HG03097 (cell line): ENCODE measurements at regions not wholly inside any gene's neighbourhood (a gene's known extent, or its start where the extent isn't known, plus 50 kb on each side); places are given as distances from the start of the nearest gene placed in this dataset.

ENCODE experiments used
- ATAC-seq: cut with Tn5 transposase; IDR thresholded peaks from one replicate; pipeline ENCODE4 v1.9.1; 2021; ENCODE audit not compliant: unreplicated experiment, low FRiP score

DNA sequence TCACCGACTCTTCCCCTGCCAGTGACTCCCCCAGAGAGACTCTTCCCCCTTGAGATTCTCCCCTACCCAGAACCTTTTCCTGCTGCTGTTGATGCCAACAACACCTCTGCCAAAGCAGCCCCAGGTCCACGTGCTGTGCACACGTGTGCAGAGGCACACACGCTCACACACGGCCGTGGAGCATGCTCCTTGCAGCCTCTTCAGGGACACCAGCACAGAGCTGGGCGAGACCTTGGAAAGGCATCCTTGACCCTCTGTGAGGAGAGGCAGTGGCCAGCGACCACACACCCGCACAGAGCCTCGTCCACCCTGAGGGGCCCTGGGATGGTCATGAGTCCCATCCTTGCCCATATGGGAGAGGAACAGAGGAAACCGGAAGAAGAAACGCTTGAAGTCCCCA lies 181.9 kb downstream of the RBFOX3 start:
- no peak for ATAC-seq

DNA sequence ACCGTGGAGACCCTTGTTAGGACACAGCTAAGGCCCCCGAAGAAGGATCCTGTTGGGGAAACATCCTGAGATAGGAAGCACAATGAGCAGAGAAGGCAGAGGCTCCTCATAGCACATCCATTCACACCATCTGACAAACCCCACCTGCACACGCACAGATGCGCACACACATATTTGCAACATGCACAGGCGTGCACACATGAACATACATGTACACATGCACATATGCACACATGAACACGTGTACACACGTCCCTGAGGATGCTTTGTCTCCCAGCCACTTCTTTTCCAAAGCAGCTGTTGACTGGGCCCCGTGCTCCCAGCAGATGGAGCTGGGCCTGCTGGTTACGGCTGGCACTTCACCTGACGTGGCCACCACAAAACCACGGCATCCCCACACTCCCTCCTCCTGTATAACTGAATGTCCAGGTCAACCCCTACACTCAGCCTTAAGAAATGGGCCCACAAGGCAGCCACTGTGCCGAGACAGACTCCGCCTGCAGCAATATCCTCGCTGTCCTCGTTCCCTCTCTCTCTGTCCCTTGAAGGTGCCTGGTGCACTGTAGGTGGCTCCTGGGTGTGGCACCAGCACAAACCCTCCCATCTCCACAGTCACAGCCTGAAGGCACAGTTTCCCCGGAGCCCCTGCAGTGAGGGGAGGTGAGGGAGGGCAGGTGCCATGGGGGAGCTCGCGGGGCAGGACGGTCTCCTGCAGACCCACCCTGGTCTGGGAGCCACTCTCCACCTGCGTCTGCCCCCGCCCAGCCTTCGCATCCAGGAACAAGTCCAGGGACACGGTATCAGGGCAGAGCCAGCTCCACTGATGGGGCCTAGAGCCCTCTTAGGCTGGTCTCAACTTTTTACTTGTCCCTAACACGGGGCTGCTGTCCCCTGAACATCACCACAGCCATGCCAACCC lies 183.0 kb downstream of the RBFOX3 start:
- ATAC-seq = no peak

DNA sequence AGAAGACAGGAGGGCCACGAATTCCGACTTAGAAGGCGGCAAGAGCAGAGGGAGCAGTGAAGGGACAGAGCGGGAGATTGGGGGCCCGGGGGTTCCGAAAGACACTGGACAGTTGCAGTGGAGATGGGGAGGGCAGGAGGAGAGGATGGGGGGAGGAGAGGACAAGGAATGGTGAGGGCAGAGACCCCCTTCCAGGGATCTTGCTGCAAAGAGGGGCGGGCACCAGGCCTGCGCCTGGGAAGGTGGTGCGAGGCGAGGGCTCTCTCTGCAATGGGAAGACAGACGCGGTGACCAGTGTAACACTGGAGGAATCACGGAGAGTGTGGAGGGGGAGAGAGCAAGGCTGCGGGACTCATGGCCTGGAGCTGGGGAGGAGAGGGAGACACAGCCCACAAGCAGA lies 185.2 kb downstream of the RBFOX3 start:
- no peak for ATAC-seq

DNA sequence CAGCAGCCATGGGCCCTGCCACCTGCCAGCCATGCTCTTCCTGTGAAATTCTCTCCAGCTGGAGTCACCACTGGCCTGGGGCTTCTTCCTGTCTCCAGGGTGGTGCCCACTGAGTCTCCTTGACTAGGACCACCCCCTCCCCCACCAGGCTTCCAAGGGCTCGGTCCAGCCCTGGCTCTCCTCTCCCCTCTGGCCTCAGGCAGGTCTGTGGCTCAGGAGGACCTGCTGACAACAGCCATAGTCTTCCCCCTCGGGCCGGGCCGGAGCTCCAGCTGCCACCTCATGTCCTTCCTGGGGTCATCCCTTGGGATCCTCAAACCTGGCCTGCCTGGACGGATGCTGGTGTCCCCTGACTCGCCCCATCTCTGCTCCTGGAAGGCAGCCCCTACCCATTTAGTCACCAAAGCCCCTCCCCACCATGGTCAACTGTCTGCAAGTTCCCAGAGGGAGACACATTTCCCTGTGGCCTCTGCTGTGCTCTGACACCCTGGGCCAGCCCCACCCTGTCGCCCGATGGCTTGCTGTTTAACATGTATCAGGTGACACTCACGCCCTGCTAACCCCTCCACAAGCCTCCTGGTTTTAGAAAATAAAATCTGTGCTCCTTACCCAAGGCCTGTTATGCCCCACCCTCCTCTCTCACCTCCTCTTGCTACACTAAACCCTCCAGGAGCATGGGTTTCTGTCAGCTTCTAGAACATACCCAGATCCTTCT lies 186.2 kb downstream of the RBFOX3 start:
- ATAC-seq = no peak

DNA sequence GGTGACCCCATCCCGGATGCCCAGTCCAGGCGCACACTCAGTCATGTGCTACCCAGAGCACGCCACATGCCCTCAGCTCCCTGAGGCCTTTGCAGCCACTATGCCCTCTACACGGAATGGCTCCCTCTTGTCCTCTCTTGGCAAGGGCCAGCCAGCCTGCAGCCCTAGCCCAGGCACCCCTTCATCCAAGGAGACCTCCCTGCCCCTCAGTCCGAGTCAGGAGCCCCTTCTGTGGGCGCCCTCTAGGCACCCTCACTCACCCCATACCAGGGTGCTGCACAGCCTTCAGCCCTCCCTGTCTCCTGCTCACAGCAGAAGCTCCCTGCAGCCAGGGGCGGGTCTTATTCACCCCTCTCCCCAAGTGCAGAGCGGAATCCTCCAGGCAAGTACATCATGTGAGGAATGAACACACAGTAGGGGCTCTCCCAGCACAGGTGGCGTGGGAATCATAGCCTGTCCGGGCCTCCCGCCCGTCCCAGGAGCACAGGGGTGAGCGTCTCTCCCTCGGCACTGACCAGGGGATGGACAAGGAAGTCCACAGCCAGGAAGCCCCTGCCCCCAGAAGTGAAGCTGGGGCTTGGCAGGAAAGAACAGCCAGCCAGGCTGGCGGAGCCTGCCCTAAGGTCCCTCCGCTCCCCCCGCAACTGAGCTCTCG lies 186.9 kb downstream of the RBFOX3 start:
- ATAC-seq = no peak

DNA sequence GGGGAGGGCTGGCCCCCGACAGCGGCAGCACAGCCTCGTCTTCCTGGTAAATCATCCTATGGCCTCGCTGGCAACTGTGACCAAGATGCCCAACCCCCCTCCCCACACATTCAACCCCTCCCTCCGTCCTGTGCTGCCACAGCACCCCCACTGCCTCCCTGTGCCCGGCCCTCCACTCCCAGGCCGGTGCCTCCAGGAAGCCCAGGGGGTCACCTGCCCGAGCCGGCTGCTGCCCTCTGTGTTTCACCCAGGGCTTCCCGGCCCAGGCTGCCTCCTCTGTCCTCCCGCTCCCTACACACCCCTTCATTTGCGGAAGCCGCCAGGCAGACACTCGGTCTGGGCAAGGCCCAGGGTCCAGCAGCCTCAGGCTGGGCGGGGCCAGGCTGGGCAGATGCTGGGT lies 188.6 kb downstream of the RBFOX3 start:
- no peak for ATAC-seq

DNA sequence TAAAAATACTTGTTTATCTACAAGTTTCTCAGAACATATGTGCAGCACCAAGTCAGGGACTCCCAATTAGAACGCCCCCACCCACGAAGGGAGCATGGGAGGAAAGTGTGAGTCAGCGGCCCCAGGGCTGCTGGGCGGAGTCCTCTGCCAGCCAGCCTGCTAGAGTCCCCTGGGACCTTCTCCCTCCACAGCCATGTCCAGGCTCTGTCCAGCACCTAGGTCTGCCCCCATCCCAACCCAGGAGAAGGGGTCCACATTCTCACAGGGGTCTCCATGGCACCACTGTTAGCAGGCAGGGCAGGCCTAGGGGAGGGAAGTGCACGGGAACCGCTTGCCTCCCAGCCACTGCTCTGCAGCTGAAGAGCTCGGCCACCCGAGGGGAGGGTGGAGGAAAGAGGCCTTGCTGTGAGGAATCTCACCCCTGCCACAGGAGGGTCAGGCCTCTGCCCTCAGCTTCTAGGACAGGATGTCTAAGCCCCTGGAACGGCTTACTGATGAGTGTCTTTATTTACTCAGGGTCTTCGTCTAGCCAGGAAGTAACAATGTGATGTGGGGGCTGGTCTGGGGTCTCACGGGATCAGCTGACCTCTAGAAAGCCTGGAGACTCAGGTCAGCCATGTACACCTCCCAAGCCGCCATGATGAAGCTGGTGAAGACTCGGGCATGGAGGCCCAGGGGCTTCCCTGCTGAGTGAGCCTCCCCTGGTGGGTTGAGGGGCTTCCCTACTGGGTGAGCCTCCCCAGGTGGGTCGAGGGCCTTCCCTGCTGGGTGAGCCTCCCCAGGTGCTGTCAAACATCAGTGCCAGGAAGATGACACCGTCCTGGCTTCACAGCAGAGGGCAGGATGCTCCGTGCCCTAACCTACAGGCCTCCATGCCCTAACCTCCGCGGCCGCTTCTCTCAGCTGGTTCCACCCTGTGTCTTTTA lies 190.3 kb downstream of the RBFOX3 start:
- no peak for ATAC-seq

DNA sequence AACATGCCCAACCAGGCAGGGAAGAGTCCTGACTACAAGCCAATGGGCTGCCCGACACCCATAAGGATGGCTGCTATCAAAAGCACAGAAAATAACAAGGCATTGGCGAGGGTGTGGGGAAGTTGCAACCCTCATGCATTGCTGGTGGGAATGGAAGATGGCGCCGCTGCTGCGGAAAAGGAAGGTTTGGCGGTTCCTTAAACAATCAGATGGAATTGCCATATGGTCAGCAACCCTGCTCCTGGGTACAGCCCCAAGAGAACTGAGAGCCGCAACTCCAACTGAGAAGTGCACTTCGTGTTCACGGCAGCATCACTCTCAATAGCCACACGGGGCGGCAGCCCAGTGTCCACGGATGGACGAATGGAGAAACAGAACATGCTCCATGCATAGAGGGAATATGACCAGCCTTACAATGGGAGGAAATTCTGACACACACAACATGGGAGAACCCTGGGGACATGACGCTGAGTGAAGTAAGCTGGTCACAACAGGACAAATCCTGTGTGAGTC lies 193.3 kb downstream of the RBFOX3 start:
- ATAC-seq = no peak

DNA sequence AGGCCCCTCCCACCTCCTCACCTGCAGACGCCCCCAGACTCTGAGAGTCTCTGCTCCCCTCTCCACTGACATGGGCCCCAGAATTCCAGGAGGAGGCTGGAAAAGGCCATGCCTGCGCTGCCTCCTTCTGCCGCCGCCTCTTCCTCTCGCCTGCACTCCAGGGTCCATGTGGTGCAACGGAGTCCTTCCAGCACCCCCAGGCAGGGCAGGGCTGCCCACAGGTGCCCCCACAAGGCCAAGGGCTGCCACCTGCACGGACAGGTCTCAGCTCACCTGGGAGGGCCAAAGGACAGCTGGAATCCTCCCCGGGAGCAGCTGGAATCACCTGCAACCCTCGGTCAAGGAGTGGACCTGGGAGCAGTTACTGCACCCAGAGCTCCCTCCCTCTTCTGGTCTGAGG lies 194.9 kb downstream of the RBFOX3 start:
- no peak for ATAC-seq

DNA sequence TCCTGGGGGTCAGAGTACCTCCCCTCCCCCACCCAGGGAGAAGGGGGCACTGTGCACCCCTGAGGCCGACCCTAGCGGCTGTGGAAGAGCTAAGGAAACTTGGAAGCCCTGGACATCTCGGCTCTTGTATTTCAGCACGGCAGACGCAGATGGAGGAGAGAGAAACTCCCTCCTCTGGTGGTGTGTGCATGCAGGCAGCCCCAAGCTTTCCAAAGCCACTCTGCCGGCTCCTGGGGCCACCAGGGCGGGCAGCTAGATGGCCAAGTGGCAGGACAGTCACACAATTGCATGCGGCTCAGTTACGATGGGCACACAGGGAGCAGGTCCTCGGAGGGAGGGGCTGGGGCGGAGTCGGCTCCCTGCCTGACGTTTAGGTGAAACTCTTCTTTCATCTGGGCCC lies 195.5 kb downstream of the RBFOX3 start:
- ATAC-seq = no peak

DNA sequence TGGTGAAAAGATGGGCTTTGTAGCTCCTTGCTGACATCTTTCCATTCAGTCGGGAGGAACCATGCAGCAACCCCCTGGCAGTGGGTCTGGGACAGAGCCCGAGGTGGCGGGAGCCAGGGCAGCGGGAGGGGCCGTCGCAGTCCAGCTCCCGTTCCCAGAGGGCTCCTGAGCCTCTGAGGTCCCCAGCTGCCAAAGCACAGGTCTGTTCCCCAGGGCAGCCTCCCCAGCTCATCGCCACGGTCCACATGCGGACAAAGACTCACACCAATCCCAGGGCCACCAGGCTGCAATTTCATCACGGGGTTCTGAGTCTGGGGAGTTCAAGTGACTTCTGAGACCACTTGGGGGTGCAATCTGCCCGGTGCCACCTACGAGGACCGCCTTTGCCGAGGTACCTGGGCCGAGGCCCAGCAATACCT lies 196.0 kb downstream of the RBFOX3 start:
- ATAC-seq = no peak

DNA sequence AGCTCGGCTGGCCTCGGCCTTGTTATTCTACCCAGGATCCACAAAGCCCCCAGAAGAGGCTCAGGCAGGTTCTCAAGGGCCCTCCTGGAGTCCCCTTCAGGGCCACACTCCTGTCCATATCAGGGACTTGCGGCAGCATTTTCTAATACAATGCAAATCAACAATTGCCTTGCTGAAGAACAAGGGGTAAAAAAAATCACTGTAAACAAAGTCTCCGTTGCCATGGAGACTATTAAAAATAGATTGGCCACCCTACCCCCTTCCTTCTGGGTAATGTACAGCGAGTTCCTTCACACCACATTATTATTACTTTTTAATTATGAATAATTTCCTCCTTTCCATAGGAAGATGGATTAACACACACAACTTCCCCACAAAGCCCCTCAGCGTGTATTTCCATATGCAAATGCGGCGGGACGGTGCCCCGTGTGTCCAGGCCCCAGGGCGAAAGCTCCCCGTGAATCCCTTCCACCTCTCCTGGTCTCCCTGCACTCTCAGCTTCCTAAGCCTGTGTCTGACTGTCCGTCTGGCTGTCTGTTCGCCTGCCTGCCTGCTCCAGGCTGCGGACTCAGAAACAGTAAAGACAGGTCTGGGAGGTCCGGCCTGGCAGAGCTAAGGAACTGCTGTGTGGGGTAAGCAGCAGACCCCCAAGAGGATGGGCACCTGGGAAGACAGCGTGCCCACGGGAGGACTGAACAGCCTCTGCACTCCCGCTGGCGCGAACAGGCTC lies 196.6 kb downstream of the RBFOX3 start:
- ATAC-seq = no peak

DNA sequence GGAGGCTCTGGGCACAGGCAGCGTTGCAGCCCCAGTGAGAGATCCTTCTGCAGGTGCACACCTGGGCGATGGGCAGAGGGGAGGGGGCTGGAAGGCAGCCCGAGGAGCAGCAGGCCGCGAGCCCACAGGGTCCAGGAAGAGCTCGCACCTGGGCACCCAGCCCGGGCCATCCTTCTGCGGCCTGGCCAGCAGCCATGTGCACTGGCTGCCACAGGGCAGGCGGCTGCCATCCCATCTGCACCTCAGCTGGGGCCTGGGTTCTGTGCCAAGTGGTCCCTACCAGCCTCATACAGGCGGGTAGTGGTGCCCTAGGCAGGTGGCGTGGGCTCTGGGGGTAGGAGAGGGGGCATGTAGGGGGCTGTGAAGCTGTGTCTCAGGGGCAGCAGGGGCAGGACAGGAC lies 197.2 kb downstream of the RBFOX3 start:
- no peak for ATAC-seq

DNA sequence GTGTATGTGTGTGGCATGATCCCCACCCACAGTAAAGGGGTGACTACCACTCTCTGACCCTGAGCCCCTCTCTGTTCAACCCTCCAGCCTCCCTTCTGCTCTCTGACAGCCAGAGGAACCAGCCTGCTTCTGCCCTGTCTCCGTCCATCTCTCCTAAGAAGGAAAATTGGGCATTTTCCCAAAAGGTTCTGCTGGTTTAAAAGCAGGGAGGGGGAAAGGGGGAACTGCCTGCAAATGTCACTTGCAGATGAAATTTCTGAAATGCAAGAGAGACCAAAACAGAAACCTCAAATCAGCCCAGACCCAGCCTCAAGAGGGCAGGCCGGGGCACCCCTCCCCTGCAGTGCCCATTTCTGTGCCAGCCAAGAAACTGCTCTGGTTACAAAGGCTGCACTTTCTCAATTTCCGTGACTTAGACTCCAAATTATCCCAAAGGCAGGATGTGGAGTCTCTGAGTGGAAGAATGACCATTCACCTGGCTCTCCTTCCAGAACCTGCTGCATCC lies 197.9 kb downstream of the RBFOX3 start:
- ATAC-seq = no peak

DNA sequence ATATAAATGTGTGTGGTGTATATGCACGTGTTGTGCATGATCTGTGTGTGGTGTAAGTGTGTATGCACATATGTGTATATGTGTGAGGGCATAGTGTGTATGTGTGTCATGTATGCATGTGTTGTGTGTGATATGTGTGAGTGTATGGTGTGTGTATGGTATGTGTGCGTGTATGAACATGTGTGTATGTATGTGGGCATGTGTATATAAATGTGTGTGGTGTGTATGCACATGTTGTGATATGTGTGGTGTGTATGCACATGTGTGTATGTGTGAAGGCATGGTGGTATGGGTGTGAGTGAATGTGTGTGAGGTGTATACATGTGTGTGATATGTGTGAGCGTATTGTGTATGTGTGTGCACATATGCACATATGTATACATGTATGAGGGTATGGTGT lies 198.7 kb downstream of the RBFOX3 start:
- ATAC-seq = no peak

DNA sequence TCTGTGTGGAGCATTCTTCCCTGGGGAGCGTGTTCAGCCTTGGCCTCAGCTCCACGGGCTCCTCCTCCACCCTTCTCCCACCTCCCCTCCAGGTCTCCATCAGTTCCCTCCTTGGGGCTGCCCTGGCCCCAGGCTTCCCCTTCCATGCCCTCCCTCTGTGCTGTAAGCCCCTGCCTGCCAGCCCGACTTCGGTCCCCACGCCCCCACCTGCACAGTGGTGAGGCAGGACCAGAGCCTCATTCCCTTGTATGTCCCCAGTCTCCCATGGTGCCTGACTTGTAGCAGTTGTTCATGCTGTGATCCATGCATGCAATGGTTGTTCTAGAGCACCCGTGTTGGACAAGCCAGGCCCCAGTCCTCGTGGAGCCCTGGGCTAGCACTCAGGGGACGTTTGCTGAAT lies 199.4 kb downstream of the RBFOX3 start:
- no peak for ATAC-seq

DNA sequence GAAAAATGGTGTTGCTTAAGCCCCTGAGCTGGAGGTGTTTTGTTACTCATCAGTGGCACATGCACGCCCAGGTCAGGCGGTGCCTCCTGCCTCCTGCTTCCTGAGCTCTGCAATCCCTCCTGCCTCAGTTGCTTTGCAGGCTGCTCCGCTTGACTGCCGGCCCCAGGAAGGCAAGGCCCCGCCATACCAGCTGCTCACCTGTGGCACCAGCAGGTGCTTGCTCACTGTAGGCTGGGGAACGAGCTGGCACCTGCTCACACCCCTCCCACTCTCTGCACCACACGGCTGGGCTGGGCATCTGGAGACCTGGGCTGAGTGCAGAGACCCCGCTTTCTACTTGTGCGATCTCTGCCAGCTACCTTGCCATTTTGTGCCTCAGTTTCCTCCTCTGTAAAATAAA lies 200.2 kb downstream of the RBFOX3 start:
- ATAC-seq = no peak

DNA sequence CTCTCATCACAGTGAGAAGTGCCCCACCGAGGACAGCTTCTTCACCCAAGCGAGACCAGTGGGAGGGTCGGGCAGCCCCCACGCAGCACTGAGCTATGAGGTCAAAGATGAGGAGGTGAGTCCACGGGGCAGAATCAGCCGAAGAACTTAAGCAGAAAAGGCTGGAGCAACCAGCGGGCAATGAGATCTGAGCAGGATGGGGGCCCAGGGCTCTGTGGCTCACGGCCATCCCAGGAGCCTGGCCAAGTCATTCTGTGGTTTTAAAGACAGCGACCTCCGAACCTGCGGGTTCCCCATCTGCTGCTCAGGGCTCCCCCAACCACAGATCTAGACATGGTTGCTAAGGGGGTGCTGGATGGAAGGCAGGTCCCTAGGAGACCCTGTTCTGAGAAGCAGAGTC lies 202.6 kb downstream of the RBFOX3 start:
- no peak for ATAC-seq

DNA sequence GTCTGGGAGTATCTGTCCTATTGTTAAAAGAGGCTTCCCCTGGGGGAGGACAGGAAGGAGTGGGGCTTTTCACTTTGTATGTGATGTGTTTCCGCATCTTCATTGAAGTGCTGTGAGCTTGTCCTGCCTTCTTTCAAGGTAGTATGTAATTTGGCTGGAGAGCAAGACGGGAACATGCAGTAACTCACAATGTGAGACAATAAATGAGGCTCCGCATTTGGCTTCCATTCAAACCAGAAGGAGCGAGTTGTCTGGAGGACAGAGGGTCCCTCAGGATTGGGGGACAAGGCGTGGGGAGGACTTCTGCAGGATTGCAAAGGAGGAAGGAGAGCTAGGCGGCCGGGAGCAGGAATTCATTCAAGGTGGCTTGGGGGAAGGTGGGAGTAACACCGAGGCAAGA lies 203.5 kb downstream of the RBFOX3 start:
- no peak for ATAC-seq
